ENCODE measurements at regions not wholly inside any gene's neighbourhood (a gene's known extent, or its start where the extent isn't known, plus 50 kb on each side); places are given as distances from the start of the nearest gene placed in this dataset.

GRCh38 chr2:212737392-212738172 lies 199.0 kb upstream of the ERBB4 start:
- TF ChIP-seq, protein P1, sequence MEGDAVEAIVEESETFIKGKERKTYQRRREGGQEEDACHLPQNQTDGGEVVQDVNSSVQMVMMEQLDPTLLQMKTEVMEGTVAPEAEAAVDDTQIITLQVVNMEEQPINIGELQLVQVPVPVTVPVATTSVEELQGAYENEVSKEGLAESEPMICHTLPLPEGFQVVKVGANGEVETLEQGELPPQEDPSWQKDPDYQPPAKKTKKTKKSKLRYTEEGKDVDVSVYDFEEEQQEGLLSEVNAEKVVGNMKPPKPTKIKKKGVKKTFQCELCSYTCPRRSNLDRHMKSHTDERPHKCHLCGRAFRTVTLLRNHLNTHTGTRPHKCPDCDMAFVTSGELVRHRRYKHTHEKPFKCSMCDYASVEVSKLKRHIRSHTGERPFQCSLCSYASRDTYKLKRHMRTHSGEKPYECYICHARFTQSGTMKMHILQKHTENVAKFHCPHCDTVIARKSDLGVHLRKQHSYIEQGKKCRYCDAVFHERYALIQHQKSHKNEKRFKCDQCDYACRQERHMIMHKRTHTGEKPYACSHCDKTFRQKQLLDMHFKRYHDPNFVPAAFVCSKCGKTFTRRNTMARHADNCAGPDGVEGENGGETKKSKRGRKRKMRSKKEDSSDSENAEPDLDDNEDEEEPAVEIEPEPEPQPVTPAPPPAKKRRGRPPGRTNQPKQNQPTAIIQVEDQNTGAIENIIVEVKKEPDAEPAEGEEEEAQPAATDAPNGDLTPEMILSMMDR (conservative IDR thresholded peaks at IDR 0.05; ENCODE audit: low read depth in 2 of 2): no peak
- TF ChIP-seq POLR2AphosphoS5 (IDR thresholded peaks at IDR 0.05; ENCODE audit: low read depth) (no peak), EZH2 (IDR thresholded peaks at IDR 0.05; ENCODE audit: low read depth, unreplicated experiment) (no peak), EZH2phosphoT487 (IDR thresholded peaks at IDR 0.05; ENCODE audit: unreplicated experiment) (no peak), NANOG (IDR thresholded peaks at IDR 0.05; ENCODE audit: borderline replicate concordance) (no peak), CREB1 (CRISPR knock-in tag; IDR thresholded peaks at IDR 0.05; ENCODE audit: low read depth) (no peak)
- TF ChIP-seq, protein P2, sequence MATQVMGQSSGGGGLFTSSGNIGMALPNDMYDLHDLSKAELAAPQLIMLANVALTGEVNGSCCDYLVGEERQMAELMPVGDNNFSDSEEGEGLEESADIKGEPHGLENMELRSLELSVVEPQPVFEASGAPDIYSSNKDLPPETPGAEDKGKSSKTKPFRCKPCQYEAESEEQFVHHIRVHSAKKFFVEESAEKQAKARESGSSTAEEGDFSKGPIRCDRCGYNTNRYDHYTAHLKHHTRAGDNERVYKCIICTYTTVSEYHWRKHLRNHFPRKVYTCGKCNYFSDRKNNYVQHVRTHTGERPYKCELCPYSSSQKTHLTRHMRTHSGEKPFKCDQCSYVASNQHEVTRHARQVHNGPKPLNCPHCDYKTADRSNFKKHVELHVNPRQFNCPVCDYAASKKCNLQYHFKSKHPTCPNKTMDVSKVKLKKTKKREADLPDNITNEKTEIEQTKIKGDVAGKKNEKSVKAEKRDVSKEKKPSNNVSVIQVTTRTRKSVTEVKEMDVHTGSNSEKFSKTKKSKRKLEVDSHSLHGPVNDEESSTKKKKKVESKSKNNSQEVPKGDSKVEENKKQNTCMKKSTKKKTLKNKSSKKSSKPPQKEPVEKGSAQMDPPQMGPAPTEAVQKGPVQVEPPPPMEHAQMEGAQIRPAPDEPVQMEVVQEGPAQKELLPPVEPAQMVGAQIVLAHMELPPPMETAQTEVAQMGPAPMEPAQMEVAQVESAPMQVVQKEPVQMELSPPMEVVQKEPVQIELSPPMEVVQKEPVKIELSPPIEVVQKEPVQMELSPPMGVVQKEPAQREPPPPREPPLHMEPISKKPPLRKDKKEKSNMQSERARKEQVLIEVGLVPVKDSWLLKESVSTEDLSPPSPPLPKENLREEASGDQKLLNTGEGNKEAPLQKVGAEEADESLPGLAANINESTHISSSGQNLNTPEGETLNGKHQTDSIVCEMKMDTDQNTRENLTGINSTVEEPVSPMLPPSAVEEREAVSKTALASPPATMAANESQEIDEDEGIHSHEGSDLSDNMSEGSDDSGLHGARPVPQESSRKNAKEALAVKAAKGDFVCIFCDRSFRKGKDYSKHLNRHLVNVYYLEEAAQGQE (IDR thresholded peaks at IDR 0.05; ENCODE audit: unreplicated experiment): no peak
- TF ChIP-seq, protein P3, sequence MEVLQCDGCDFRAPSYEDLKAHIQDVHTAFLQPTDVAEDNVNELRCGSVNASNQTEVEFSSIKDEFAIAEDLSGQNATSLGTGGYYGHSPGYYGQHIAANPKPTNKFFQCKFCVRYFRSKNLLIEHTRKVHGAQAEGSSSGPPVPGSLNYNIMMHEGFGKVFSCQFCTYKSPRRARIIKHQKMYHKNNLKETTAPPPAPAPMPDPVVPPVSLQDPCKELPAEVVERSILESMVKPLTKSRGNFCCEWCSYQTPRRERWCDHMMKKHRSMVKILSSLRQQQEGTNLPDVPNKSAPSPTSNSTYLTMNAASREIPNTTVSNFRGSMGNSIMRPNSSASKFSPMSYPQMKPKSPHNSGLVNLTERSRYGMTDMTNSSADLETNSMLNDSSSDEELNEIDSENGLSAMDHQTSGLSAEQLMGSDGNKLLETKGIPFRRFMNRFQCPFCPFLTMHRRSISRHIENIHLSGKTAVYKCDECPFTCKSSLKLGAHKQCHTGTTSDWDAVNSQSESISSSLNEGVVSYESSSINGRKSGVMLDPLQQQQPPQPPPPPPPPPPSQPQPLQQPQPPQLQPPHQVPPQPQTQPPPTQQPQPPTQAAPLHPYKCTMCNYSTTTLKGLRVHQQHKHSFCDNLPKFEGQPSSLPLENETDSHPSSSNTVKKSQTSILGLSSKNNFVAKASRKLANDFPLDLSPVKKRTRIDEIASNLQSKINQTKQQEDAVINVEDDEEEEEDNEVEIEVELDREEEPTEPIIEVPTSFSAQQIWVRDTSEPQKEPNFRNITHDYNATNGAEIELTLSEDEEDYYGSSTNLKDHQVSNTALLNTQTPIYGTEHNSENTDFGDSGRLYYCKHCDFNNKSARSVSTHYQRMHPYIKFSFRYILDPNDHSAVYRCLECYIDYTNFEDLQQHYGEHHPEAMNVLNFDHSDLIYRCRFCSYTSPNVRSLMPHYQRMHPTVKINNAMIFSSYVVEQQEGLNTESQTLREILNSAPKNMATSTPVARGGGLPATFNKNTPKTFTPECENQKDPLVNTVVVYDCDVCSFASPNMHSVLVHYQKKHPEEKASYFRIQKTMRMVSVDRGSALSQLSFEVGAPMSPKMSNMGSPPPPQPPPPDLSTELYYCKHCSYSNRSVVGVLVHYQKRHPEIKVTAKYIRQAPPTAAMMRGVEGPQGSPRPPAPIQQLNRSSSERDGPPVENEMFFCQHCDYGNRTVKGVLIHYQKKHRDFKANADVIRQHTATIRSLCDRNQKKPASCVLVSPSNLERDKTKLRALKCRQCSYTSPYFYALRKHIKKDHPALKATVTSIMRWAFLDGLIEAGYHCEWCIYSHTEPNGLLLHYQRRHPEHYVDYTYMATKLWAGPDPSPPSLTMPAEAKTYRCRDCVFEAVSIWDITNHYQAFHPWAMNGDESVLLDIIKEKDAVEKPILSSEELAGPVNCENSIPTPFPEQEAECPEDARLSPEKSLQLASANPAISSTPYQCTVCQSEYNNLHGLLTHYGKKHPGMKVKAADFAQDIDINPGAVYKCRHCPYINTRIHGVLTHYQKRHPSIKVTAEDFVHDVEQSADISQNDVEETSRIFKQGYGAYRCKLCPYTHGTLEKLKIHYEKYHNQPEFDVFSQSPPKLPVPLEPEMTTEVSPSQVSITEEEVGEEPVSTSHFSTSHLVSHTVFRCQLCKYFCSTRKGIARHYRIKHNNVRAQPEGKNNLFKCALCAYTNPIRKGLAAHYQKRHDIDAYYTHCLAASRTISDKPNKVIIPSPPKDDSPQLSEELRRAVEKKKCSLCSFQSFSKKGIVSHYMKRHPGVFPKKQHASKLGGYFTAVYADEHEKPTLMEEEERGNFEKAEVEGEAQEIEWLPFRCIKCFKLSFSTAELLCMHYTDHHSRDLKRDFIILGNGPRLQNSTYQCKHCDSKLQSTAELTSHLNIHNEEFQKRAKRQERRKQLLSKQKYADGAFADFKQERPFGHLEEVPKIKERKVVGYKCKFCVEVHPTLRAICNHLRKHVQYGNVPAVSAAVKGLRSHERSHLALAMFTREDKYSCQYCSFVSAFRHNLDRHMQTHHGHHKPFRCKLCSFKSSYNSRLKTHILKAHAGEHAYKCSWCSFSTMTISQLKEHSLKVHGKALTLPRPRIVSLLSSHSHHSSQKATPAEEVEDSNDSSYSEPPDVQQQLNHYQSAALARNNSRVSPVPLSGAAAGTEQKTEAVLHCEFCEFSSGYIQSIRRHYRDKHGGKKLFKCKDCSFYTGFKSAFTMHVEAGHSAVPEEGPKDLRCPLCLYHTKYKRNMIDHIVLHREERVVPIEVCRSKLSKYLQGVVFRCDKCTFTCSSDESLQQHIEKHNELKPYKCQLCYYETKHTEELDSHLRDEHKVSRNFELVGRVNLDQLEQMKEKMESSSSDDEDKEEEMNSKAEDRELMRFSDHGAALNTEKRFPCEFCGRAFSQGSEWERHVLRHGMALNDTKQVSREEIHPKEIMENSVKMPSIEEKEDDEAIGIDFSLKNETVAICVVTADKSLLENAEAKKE (CRISPR knock-in tag; IDR thresholded peaks at IDR 0.05): no peak

All from GM23338 (cell line).